Epithelial cell of proximal tubule (primary cell): ENCODE measurements at regions not wholly inside any gene's neighbourhood (a gene's known extent, or its start where the extent isn't known, plus 50 kb on each side); places are given as distances from the start of the nearest gene placed in this dataset.
A peak's percentile ranks its signal among the peaks of the same experiment; 100 is the strongest.

Experiments
- DNase-seq: peaks from one replicate; pipeline ENCODE4 v3.0.0-alpha.2; 2011; ENCODE audit warnings: low read depth
- H3K4me3 ChIP-seq: 2 replicates; pipeline ENCODE4 v1.5.1; 2011; ENCODE audit warnings: low read depth, mild to moderate bottlenecking, low read length
- CTCF ChIP-seq: conservative IDR thresholded peaks from 2 replicates; pipeline ENCODE4 v1.5.1; 2012; ENCODE audit warnings: low read depth, mild to moderate bottlenecking, low read length

GRCh38 chr1:178030467-178030866 is 60.6 kb upstream of the SEC16B start:
- TF ChIP-seq CTCF: no peak
- no peak overlapping the region for H3K4me3 ChIP-seq

GRCh38 chr1:178031856-178032320 is 62.0 kb upstream of the RASAL2 start:
- DNase-seq: no peak
- peak; percentile 97 for TF ChIP-seq CTCF
- H3K4me3 ChIP-seq: no peak overlapping the region

More at GRCh38 chr1:178030467-178030866, 60.6 kb upstream of the SEC16B start:
- DNase-seq: no peak

- no peak for TF ChIP-seq CTCF
- no peak overlapping the region for H3K4me3 ChIP-seq
- DNase-seq: no peak
Observed at GRCh38 chr1:178033019-178033418, 60.9 kb upstream of the RASAL2 start.

- no peak for DNase-seq
- no peak overlapping the region for H3K4me3 ChIP-seq
- TF ChIP-seq CTCF: no peak
Observed at GRCh38 chr1:178034676-178035075, 59.2 kb upstream of the RASAL2 start.

- no peak for DNase-seq
- TF ChIP-seq CTCF: no peak
- no peak overlapping the region for H3K4me3 ChIP-seq
Observed at GRCh38 chr1:178036090-178036489, 57.8 kb upstream of the RASAL2 start.

- DNase-seq: no peak
- peak overlapping the region; percentile 73 for H3K4me3 ChIP-seq
- TF ChIP-seq CTCF: peak; percentile 67
Observed at GRCh38 chr1:178037510-178038253, 56.2 kb upstream of the RASAL2 start.

GRCh38 chr1:178038372-178038771 is 55.5 kb upstream of the RASAL2 start:
- H3K4me3 ChIP-seq: peak overlapping the region; percentile 73
- no peak for DNase-seq
- TF ChIP-seq CTCF: no peak
